Uterus (tissue), 3 donors: ENCODE measurements at regions not wholly inside any gene's neighbourhood (a gene's known extent, or its start where the extent isn't known, plus 50 kb on each side); places are given as distances from the start of the nearest gene placed in this dataset.

Experiments used
- DNase-seq, 2 donors: peaks; one replicate each; pipeline ENCODE4 v3.0.0-alpha.2; 2019 to 2020
- H3K27ac ChIP-seq, 2 donors: fragments of 200-600 bp; sonication (generic); 1 replicate in 1 of 2; 2 replicates in 1 of 2; pipeline ENCODE4 v1.5.1; 2016 to 2018
- H3K27me3 ChIP-seq, 2 donors: fragments of 200-600 bp; sonication (generic); one replicate each; pipeline ENCODE4 v1.5.1; 2018 to 2019; ENCODE audit warnings: control low read depth in 1 of 2
- H3K36me3 ChIP-seq, 2 donors: fragments of 200-600 bp; sonication (generic); one replicate each; pipeline ENCODE4 v1.5.1; 2019; ENCODE audit warnings: control low read depth in 1 of 2
- H3K4me1 ChIP-seq, 2 donors: fragments of 200-600 bp; sonication (generic); one replicate each; pipeline ENCODE4 v1.5.1; 2018 to 2019; ENCODE audit warnings: control low read depth in 1 of 2
- H3K4me3 ChIP-seq, 2 donors: fragments of 200-600 bp; sonication (generic); 1 replicate in 1 of 2; 2 replicates in 1 of 2; pipeline ENCODE4 v1.5.1; 2018 to 2019; ENCODE audit warnings: mild to moderate bottlenecking in 1 of 2
- H3K9me3 ChIP-seq, 2 donors: fragments of 200-600 bp; sonication (generic); one replicate each; pipeline ENCODE4 v1.5.1; 2019; ENCODE audit warnings: control low read depth in 1 of 2
- CTCF ChIP-seq, 4 experiments: fragments of 200-600 bp in 2 of 4; fragments of 450-650 bp in 2 of 4; sonication (generic) in 2 of 4; IDR thresholded peaks; one replicate each; pipeline ENCODE4 v1.5.1; 2016 to 2019; ENCODE audit warnings: antibody characterized with exemption in 4 of 4, mild to moderate bottlenecking in 2 of 4, moderate library complexity in 1 of 4
- POLR2A ChIP-seq, 2 donors: fragments of 450-650 bp; IDR thresholded peaks; one replicate each; pipeline ENCODE4 v1.6.1; 2016; ENCODE audit warnings: antibody characterized with exemption in 2 of 2, mild to moderate bottlenecking in 1 of 2, moderate library complexity in 1 of 2
- intact Hi-C: fragments of 100-400 bp; cut with DNase I; formaldehyde crosslinking; loops from one replicate; pipeline ENCODE4 v1.15.1; 2023; ENCODE audit warnings: low total_unique reads
- donor health status: DM: yes; HTN: yes; CAD: no.

DNA sequence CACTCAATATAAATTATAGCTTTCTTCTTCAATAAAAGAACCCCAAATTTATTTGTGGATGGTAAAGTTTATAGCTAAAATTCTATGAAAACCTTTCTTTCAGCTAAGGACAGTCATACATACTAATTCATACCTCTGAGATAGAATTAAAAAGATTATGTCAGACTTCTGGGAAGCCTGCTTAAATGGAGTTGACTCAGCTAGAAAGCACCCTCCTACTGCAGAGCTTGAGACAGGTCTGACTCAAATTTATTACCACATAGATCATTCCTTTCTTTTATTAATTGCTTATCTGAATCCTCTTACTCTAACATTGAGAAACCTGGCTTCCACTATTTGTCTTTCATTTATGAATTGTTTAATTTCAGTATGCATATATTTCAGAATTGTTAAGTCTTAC is 1007.0 kb upstream of the LRFN5 start:
- no peak overlapping the region for H3K4me3 ChIP-seq
- no peaks in the 10 kb centered on the region for H3K9me3 ChIP-seq
- H3K27ac ChIP-seq, result no peak overlapping the region
- DNase-seq, result no peak
- no peak for TF ChIP-seq CTCF (IDR thresholded peaks at IDR 0.05)
- no peak for TF ChIP-seq POLR2A (IDR thresholded peaks at IDR 0.05)
- intact Hi-C loops, result no loop called here
- H3K4me1 ChIP-seq, result no peaks in the 10 kb centered on the region
- H3K36me3 ChIP-seq, result no peaks in the 10 kb centered on the region
- H3K27me3 ChIP-seq, result no peaks in the 10 kb centered on the region

DNA sequence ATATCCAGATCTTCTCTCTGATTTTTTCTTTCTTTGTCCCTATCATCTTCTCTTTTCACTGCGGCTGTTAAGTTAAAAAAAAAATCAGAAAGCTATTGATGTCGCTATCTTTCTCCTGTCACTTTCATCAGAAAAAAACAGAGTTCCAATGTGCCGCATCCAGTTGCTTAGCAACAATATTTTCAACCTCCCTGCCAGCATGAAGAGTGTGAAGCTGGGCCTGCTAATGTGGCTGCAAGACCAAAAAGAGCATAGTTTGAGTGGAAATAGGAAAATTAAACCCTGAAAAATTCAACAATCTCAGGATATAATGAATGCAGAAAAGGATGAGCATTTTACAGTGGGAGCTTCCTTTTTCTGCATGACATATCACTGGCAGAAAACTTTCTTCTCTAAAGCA is 1025.4 kb upstream of the LRFN5 start:
- no peak for DNase-seq
- Histone ChIP-seq H3K36me3 (no peaks in the 10 kb centered on the region), H3K27me3 (no peaks in the 10 kb centered on the region), H3K4me1 (no peaks in the 10 kb centered on the region), H3K4me3 (no peak overlapping the region), H3K9me3 (no peaks in the 10 kb centered on the region), H3K27ac (no peak overlapping the region)
- no peak for TF ChIP-seq CTCF (IDR thresholded peaks at IDR 0.05)
- no peak for TF ChIP-seq POLR2A (IDR thresholded peaks at IDR 0.05)
- intact Hi-C loops, result no loop called here

GRCh38 chr14:40576880-40577478 is 1029.7 kb upstream of the LRFN5 start:
- Histone ChIP-seq H3K27ac (no peak overlapping the region), H3K36me3 (no peaks in the 10 kb centered on the region), H3K4me1 (no peaks in the 10 kb centered on the region), H3K4me3 (no peak overlapping the region), H3K27me3 (no peaks in the 10 kb centered on the region), H3K9me3 (no peaks in the 10 kb centered on the region)
- no peak for TF ChIP-seq CTCF (IDR thresholded peaks at IDR 0.05)
- TF ChIP-seq POLR2A (IDR thresholded peaks at IDR 0.05), result no peak
- intact Hi-C loops, result no loop called here
- no peak for DNase-seq

DNA sequence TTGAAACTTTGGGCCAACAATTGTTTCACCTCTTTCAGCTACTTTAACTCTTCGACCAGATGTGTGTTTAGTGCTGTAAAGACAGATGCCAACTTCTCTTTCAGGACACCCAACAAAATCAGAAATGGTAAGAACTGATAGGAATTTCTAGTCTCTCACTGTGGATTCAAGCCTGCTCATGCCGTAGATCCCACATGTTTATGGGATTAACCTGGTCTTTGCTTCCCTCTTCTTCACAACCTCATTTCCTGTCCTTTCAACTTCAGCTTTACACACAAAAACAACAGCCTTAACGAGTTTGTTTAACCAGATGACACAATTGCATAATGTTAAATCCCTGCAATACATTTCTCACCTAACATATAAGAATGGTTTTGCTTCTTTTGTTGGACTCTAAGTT is 1031.9 kb upstream of the LRFN5 start:
- no peaks in the 10 kb centered on the region for H3K4me1 ChIP-seq
- no peak for DNase-seq
- TF ChIP-seq CTCF (IDR thresholded peaks at IDR 0.05) (no peak), POLR2A (IDR thresholded peaks at IDR 0.05) (no peak)
- intact Hi-C loops, result no loop called here
- no peaks in the 10 kb centered on the region for H3K27me3 ChIP-seq
- H3K27ac ChIP-seq, result no peak overlapping the region
- H3K9me3 ChIP-seq, result no peaks in the 10 kb centered on the region
- H3K4me3 ChIP-seq, result no peak overlapping the region
- no peaks in the 10 kb centered on the region for H3K36me3 ChIP-seq

GRCh38 chr14:40525314-40525713 is 1081.4 kb upstream of the LRFN5 start:
- no peaks in the 10 kb centered on the region for H3K27me3 ChIP-seq
- intact Hi-C loops, result no loop called here
- H3K36me3 ChIP-seq, result no peaks in the 10 kb centered on the region
- no peak overlapping the region for H3K27ac ChIP-seq
- no peaks in the 10 kb centered on the region for H3K9me3 ChIP-seq
- TF ChIP-seq CTCF (IDR thresholded peaks at IDR 0.05) (no peak), POLR2A (IDR thresholded peaks at IDR 0.05) (no peak)
- no peak overlapping the region for H3K4me3 ChIP-seq
- H3K4me1 ChIP-seq, result no peaks in the 10 kb centered on the region
- DNase-seq, result no peak
